ENCODE measurements at regions not wholly inside any gene's neighbourhood (a gene's known extent, or its start where the extent isn't known, plus 50 kb on each side); places are given as distances from the start of the nearest gene placed in this dataset.

- no peak overlapping the region for H3K4me3 ChIP-seq (ENCODE audit: low read length)
- no peak for DNase-seq (ENCODE audit: low read depth)
- no peak for TF ChIP-seq CTCF (conservative IDR thresholded peaks at IDR 0.05; ENCODE audit: low read depth, low read length)
Observed at GRCh38 chr17:79295307-79295706, 220.7 kb downstream of the ENGASE start.

- no peak for TF ChIP-seq CTCF (conservative IDR thresholded peaks at IDR 0.05; ENCODE audit: low read depth, low read length)
- DNase-seq (ENCODE audit: low read depth) = peak; percentile 3
- H3K4me3 ChIP-seq (ENCODE audit: low read length) = no peak overlapping the region
Observed at GRCh38 chr17:79294459-79295071, 219.9 kb downstream of the ENGASE start.

GRCh38 chr17:79292501-79292900 is 217.9 kb downstream of the ENGASE start:
- DNase-seq (ENCODE audit: low read depth) = no peak
- TF ChIP-seq CTCF (conservative IDR thresholded peaks at IDR 0.05; ENCODE audit: low read depth, low read length) = no peak
- no peak overlapping the region for H3K4me3 ChIP-seq (ENCODE audit: low read length)

GRCh38 chr17:79291391-79291790 is 216.8 kb downstream of the ENGASE start:
- DNase-seq (ENCODE audit: low read depth) = no peak
- no peak for TF ChIP-seq CTCF (conservative IDR thresholded peaks at IDR 0.05; ENCODE audit: low read depth, low read length)
- no peak overlapping the region for H3K4me3 ChIP-seq (ENCODE audit: low read length)

GRCh38 chr17:79290726-79291125 is 216.1 kb downstream of the ENGASE start:
- DNase-seq (ENCODE audit: low read depth) = no peak
- no peak overlapping the region for H3K4me3 ChIP-seq (ENCODE audit: low read length)
- no peak for TF ChIP-seq CTCF (conservative IDR thresholded peaks at IDR 0.05; ENCODE audit: low read depth, low read length)

- no peak overlapping the region for H3K4me3 ChIP-seq (ENCODE audit: low read length)
- no peak for TF ChIP-seq CTCF (conservative IDR thresholded peaks at IDR 0.05; ENCODE audit: low read depth, low read length)
- no peak for DNase-seq (ENCODE audit: low read depth)
Observed at GRCh38 chr17:79288950-79289349, 214.3 kb downstream of the ENGASE start.

GRCh38 chr17:79286440-79286839 is 211.8 kb downstream of the ENGASE start:
- no peak for DNase-seq (ENCODE audit: low read depth)
- TF ChIP-seq CTCF (conservative IDR thresholded peaks at IDR 0.05; ENCODE audit: low read depth, low read length) = no peak
- H3K4me3 ChIP-seq (ENCODE audit: low read length) = no peak overlapping the region

All from retinal pigment epithelial cell (primary cell).